NCI-H1436 treated with DMSO at 0.1 percent for 48 hours (cell line): ENCODE measurements at regions not wholly inside any gene's neighbourhood (a gene's known extent, or its start where the extent isn't known, plus 50 kb on each side); places are given as distances from the start of the nearest gene placed in this dataset.
"Not testable (repeated sequence)": the region's sequence is repeated elsewhere in the genome, so short reads cannot be mapped to it uniquely, and the experiment has no call there.

Source experiments
- DNase-seq: peaks from one replicate; lab custom pipeline; 2025; lab: John Stamatoyannopoulos, UW

DNA sequence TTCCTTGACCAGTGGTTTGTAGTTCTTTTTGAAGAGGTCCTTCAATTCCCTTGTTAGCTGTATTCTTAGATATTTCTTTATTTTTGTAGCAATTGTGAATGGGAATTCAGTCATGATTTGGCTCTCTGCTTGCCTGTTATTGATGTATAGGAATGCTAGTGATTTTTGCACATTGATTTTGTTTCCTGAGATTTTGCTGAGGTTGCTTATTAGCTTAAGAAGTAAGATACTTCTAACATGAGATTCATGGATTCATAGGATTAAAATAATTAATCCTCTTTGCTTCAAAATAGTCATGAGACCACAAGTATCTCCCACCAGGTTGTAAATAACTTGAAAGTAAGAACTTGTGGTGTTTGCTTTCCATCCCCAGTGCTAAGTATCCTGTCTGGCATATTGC is 308.9 kb downstream of the DTHD1 start:
- DNase-seq = no peak

DNA sequence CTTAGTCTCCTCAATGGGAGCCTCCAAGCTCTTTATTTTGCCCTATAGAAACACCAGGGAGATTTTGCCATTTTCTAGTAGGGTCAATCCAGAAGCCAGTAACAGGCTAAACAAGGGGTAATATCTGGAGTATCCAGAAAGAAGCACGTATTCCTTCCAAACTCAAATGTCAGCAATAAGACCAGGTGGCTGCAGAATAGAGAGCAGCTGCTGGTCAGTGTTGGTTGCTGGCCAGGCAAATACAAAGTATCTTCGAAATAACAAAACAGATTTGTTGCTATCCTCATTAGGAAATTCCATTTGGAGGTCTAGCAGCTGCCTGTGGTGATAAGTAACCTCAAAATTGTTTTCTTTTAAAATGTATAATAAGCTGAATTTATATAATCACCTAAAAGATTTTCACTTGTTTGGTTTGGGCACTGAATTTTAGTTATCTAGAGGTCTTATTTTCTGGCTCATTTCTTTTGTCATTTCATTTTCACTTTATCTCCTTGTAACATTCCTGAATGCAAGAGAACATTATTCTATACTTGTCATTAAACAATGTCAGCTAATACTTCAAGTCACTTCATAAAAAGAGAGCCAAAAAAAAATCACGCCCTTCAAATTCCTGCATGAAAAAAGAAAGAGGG is 320.6 kb downstream of the DTHD1 start:
- no peak for DNase-seq

DNA sequence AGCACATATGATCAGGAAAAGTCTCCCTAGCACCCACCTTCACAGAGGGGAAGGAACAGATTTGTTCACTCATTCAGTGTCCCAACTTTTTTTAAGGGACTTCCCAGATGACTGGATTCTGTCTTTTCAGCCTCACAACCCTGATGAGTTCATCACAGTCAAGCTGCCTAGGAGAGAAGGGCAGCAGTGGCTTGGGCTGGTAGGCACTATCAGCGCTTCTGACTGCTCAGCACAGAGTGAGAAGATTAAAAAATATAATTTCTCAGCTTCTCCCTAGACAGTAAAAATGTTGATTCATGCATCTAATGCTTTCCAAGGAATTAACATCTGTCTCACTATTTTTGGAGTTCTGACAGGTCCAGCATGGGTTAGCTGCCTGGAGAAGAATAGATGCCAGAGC is 328.2 kb downstream of the DTHD1 start:
- no peak for DNase-seq

DNA sequence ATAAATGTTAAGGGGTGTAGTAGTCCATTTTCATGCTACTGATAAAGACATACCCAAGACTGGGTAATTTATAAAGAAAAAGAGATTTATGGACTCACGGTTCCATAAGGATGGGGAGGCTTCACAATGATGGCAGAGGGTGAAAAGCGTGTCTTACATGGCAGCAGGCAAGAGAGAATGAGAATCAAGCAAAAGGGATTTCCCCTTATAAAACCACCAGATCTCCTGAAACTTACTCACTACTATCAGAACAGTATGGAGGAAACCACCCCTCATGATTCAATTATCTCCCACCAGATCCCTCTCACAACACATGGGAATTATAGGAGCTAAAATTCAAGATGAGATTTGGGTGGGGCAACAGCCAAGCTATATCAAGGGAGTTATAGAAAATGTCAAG is 329.2 kb downstream of the DTHD1 start:
- DNase-seq = no peak

DNA sequence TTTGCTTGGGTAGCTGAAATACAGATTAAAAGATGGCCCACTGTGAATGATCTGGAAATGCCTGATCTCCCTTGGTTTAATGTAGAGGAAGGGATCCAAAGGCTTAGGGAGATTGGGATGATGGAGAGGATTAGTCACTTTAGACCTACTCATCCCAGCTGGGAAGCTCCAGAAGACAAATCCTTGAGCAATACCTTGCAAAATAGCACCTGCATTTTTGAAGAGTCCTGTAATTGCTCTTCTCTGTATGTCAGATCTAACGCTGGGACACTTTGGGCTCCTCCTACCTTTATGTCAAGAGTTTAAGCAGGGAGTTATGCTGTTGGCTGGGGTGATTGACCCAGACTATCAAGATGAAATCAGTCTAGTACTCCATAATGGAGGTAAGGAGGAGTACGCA is 331.7 kb downstream of the DTHD1 start:
- not testable (repeated sequence) for DNase-seq

DNA sequence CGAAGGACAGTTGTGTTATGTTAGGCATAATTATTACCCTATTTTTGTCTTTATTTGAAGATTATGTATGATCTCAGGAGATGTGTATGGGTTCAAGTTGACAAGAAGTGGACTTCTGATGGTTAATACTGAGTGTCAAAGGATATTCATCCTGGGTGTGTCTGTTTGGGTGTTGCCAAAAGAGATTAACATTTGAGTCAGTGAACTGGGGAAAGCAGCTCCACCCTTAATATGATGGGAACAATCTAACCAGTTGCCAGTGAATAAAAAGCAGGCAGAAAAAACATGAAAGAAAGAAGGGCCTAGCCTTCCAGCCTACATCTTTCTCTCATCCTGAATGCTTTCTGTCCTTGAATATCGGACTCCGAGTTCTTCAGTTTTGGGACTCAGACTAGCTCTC is 332.6 kb downstream of the DTHD1 start:
- DNase-seq = no peak

DNA sequence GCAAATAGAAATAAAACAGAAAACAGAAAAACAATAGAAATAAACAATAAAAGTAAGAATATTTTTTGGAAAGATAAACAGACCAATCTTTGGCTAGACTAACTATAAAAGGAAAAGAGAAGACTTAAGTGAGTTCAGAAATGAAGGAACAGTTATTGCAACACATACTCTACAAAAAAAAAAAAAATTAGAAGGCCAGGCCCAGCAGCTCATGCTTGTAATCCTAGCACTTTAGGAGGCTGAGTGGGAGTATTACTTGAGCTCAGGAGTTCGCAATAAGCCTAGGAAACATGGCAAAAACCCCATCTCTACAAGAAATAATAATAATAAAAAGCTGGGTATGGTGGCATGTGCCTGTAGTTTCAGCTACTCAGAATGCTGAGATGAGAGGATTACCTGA is 336.7 kb downstream of the DTHD1 start:
- no peak for DNase-seq

DNA sequence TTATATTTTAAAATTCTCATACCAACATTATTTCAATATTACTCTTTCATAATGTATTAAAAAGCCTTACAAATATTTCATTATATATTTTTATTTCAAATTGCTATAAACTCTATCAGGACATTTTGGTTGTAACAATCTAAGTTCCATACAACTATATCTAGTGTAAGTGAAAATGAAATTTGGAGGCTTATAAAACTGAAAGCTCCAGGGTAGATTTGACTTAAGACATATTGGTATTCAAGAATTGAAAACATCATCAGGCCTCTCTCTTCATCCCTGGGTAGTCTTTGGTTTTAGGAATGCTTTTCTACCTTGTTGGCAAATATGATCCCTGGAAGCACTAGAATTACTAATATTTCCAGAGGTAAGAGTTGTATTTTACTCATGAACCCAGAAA is 342.6 kb downstream of the DTHD1 start:
- no peak for DNase-seq

DNA sequence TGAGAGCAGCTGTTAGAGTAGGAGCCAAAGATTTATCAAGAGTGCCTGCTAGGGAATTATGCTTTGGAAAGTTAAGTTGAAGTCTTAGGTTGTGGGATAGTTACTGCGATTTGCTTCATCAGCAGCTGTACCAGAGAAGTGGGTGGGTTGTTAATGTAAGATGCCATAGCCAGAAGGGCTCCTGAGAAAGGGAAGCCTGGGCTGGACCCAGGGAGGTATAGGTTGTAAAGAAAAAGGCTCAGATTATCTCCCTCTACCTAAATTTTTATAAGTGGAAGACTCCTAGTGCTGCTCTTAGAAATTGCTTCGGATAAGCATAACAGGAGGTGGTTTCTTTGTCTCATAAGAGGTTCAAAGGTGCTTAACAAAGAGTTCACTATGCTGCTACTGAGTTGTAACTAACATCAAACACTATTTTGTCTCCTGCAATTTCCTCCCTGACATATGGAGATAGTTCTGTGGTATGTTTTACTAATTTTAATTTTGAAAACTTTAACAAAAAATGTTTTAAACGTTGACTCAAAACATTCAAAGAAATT is 356.9 kb downstream of the DTHD1 start:
- no peak for DNase-seq

DNA sequence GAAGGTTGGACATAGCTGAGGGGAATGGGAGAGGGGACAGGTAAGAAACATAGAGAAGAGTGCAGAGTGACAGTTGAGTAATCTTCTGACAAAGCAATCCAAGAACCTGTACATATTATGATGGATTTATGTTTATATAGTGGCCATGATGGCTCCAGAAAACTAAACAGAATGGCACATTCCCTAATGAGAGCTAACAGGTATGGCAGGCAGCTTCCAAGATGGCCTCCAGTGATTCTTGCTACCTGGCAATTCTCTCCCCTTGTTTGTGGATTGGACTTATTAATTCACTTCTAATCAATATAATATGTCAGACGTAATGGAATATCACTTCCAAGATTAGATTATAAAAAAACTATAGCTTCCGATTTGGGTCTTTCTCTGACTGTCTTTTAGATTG is 359.5 kb downstream of the DTHD1 start:
- DNase-seq = no peak

DNA sequence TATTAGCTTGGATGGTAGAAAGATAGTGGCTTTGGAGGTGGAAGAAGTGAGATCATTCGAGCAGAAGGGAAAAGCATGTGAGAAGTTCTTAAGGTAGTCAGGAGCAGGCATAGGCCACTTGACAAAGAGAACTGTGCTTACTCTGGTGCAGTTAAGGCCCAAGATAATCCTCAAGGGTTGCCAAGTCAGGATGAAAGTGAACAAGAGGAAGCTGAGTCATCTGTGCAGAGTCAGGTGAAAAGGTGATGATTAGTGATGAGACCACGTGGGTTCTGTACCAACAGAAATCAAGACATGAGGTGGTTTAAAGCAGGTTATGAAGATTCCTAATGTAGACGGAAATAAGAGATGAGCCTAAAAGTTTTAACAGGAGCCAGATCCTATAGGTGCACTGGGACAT is 369.8 kb downstream of the DTHD1 start:
- no peak for DNase-seq

DNA sequence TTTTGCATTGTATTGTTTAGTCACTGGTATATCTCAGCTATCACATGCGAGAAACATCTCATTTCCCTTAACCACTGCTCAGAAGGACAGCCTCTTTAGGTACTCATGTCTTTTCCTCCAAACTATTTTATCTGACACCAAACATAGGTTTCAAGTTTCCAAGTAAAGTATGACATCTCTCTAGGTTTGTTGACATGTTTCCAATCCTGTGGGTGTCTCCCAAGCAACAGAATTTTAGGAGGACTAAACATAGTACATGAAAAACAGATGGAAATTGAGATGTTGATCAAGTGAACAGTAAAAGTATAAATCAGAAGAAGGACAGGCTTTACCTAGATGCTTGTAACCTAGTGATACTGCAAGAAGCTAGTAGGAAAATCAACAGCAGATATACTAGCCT is 371.4 kb downstream of the DTHD1 start:
- DNase-seq = no peak

DNA sequence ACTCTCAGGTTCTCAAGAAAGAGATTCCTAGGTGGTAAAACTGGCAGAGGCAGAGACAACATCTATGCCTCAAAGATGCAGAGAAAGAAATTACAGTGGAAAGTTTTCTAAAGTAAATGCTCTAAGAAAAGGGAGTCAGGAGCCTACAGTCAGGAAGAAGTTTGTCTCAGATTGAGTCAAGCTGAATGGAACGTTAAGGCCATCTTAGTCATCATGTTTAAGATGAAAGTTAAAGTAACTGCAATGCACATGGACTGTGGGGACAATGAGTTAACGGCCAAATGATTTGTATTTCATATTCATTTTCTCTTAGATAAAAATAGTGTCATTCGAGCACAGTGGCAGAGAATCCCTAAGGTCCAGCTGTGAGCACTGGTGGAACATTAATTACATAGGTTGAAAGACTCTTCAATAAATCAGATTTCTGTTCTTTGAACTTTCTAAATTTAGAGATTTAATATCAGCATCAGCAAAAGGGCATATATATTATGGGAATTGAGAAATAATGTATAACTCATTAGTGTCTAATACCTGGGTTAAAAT is 384.6 kb downstream of the DTHD1 start:
- no peak for DNase-seq

DNA sequence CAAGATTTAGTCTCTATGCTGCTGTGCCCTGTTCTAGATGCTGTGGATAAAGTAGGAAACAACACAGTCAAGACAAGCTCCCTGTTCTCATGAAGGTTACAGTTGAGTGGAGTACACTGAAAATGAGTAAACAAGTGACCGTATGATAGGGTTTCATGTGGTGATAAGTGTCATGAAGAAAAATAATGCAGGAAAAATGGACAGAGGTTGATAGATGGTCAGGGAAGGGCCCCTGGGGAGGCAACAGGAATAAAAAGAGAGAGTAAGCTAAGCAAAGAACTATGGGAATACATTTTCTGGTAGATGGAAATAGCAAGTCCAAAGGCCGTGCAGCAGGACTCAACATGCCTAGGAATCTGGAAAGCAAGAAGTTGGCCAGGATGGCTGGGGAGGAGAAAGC is 394.0 kb downstream of the DTHD1 start:
- DNase-seq = no peak

DNA sequence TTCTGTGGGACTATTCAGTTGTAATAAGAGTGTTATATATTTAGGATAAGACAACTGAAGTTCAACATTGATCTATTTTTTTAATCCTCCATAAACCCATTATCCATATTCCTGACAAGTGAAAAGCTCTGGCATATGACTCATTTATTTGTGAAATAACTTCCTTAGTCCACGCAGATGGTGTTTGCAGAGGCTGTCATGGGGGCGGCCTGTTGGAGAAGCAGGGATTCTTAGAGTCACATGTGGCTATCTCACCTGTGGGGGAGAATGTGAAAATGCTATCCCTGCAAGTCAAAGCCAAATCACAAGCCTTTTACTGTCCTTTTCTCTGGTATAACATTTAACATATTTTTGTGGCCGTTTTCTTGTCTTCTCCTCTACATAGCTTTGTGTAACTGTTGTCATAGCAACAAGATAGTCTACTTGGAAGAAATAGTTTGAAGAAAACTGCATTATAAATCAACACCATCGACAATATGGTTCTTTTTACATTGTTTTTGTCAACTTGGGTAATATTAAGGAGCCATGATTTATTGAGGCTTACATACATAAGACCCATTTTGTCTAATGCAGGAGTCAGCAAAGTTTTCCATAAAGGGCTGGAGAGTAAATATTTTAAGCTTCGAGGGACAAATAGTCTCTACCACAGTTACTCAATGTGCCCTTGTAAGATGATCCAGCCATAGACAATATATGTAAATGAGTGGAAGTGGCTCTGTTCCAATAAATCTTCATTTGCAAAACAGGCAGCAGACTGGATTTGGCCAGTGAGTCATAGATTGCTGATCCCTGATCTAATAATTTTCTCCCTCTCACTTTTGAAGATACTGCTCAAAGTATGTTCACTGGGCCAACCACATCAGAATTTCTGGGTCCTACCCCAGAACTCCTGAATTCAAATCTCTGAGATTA is 395.0 kb downstream of the DTHD1 start:
- no peak for DNase-seq

DNA sequence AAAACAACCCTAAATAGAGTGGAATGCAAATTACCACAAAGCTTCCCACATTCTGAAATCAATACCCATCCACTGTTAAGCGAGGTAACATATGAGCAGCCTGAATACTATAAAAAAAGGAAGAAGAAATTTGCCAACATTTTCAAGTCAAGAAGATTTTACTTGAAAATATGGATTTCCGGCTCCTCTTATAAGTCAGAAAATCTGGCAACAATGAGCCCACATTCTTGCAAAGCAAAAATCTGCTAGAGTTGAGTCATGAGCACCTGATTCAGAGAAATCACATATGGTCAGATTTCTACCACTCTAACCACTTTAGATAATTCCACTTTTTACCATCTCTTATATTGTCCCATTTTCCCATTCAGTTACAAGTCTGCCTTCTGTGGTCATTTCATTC is 395.7 kb downstream of the DTHD1 start:
- no peak for DNase-seq

DNA sequence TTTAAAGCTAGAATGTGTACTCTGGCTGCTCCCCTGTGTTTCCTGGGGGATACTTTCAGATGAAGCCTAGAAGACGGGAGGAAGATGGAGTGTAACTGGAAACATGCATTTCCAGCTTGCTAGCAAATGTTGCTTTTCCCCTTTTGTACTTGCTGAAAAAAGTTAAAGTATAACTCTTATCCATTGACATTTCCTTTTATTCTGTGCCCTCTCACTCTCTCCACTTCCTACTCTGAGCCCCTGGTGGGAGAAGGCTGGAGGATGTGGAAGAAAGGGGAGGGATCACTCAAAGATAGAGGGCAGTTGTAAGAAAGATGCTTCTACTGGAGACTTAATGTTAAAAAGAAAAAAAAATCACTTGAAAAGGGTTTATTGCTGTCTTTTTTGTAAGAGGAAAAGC is 396.5 kb downstream of the DTHD1 start:
- no peak for DNase-seq

DNA sequence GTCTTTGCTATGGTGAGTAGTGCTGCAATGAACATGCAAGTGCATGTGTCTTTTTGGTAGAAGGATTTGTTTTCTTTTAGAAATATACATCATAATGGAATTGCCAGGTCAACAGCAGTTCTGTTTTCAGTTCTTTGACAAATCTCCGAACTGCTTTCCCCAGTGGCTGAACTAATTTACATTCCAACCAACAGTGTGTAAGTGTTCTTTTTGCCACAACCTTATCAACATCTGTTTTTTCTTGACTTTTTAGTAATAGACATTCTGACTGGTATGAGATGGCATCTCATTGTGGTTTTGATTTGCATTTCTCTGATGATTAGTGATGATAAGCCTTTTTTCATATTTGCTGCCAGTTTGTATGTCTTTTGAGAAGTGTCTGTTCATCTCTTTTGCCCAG is 406.3 kb downstream of the DTHD1 start:
- no peak for DNase-seq

DNA sequence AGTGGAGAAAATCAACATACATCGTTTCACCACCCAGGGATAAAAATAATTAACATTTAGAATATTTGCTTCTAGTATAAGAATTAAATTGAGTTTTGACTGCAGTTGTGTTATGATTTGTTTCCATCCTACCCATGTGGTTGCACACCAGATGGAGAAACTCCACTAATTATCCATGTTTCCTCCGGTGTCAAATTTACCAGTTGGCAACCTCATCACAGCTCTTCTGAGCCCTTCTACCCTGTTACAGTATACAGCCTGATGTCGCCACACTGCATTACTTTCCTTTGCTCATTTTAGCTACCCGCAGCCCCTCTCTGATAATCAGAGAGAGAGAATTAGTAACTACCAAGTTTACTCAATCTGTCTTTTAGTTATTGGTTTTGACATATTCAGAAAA is 411.2 kb downstream of the DTHD1 start:
- DNase-seq = no peak

DNA sequence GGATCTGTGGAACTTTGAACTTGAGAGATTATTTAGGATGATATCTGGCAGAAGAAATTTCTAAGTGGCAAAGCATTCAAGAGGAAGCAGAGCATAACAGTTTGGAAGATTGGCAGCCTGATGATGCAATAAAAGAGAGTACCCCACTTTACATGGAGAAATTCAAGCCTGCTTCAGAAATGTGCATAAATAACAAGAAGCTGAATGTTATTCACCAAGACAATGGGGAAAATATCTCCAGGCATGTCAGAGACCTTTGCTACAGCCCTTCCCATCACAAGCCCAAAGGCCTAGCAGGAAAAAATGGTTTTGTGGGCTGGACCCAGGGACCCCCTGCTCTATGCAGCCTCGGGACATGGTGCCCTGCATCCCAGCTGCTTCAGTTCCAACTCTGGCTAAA is 420.8 kb downstream of the DTHD1 start:
- DNase-seq = no peak

DNA sequence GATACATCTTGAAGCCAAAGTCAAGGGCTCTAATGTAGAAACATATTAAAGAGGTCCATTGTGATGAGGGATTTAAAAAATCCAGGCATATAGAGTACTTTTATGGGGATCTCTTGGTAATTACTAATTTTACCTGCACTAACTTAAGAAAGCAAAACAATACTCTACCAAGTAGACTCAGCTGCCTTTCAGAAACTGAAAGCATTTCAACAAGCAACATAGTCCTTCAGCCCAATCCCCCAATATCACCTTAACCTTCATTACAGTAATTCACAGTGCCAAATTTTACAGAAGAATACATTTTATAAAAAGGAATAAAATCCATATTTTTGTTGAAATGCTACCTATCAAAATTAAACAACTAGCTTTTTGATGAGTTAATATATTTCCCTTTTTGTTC is 422.9 kb downstream of the DTHD1 start:
- DNase-seq = no peak

DNA sequence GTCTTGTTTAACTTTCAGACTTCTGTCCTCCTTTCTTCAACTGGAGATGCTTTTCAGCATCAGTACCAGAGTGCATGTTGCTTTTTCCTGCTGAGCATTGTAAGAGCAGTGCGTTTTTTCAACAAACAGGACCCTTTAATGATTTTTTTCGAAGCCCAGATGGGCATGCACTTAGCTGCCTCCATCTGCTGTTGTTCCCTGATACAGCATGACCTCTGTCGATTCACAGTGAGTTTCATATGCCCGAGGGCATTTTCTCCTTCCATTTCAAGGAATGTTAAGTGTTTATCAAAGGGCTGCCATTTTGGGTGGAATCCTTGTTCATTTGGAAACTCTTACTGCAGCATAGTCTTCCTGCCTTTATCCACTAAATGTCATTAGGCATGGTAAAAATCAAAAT is 428.6 kb downstream of the DTHD1 start:
- no peak for DNase-seq

DNA sequence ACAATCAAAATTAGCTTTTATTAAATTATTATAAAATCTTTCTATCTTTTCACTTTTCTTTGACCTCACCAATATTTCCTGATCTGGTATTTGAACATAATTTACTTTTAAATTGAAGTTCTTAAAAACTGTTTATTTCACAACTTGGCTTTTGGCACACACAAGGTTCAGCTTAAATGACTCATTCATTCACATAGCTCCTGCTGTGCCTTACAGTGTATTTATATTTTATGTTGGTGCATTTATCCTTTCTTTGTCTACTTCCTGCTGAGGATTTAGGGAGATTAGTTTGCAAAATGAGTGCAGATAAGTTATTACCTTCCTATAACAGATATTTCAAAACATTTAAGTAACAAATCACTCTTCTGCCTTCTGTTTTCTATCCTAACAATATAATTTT is 430.6 kb downstream of the DTHD1 start:
- DNase-seq = no peak
